Nucleus accumbens (tissue), 56 donors: ENCODE measurements at regions not wholly inside any gene's neighbourhood (a gene's known extent, or its start where the extent isn't known, plus 50 kb on each side); places are given as distances from the start of the nearest gene placed in this dataset.
"Not testable (repeated sequence)": the region's sequence is repeated elsewhere in the genome, so short reads cannot be mapped to it uniquely, and the experiment has no call there.

Source experiments
- DNase-seq, 56 donors: peaks; one replicate each; lab custom pipeline; 2025; lab: John Stamatoyannopoulos, UW

- DNase-seq: no peak
These were observed 194.4 kb downstream of the FAM133A start for GRCh38 chrX:93868289-93868965.

GRCh38 chrX:93874554-93874953 is 200.5 kb downstream of the FAM133A start:
- peak in 4 of 56 donors; percentile 0 to 11 (median 1) for DNase-seq

GRCh38 chrX:93875621-93876282 is 201.7 kb downstream of the FAM133A start:
- no peak for DNase-seq

GRCh38 chrX:93921041-93921440 is 247.0 kb downstream of the FAM133A start:
- DNase-seq: not testable (repeated sequence)

GRCh38 chrX:93932471-93933220 is 258.6 kb downstream of the FAM133A start:
- DNase-seq: no peak

- DNase-seq: no peak
These were observed 303.6 kb downstream of the FAM133A start for GRCh38 chrX:93977641-93978040.

GRCh38 chrX:93985344-93986307 is 311.6 kb downstream of the FAM133A start:
- peak in 8 of 56 donors; percentile 0 to 16 (median 3) for DNase-seq
